ENCODE measurements at regions not wholly inside any gene's neighbourhood (a gene's known extent, or its start where the extent isn't known, plus 50 kb on each side); places are given as distances from the start of the nearest gene placed in this dataset.

- TF ChIP-seq POLR2A (IDR thresholded peaks at IDR 0.05): no peak
- no peak for TF ChIP-seq CTCF (IDR thresholded peaks at IDR 0.05)
- TF ChIP-seq EP300 (IDR thresholded peaks at IDR 0.05): no peak
These were observed 433.8 kb upstream of the NOX3 start for GRCh38 chr6:155889410-155889809.

All from upper lobe of left lung (tissue), 4 donors.